Heart right ventricle (tissue), 16 donors: ENCODE measurements at regions not wholly inside any gene's neighbourhood (a gene's known extent, or its start where the extent isn't known, plus 50 kb on each side); places are given as distances from the start of the nearest gene placed in this dataset.

Experiments used
- ATAC-seq, 8 donors: fragments of 200-7000 bp; cut with Tn5 transposase; one replicate each; pipeline ENCODE4 v1.9.1; 2020; ENCODE audit warnings: mild to moderate bottlenecking in 8 of 8, moderate library complexity in 8 of 8, moderate number of reproducible peaks in 1 of 8
- DNase-seq, 2 donors: peaks; one replicate each; pipeline ENCODE4 v3.0.0-alpha.2; 2020
- H3K27ac ChIP-seq, 10 donors: fragments of 200-600 bp; sonication (generic) in 2 of 10; one replicate each; pipeline versions ENCODE4 v1.5.0 to v1.8.0; 2020 to 2022; ENCODE audit warnings: mild to moderate bottlenecking in 3 of 10
- H3K27me3 ChIP-seq, 7 donors: fragments of 200-600 bp; one replicate each; pipeline ENCODE4 v1.8.0; 2021 to 2022; ENCODE audit warnings: mild to moderate bottlenecking in 2 of 7
- H3K36me3 ChIP-seq, 9 donors: fragments of 200-600 bp; sonication (generic) in 1 of 9; one replicate each; pipeline versions ENCODE4 v1.5.0 to v1.8.0; 2020 to 2022; ENCODE audit warnings: mild to moderate bottlenecking in 2 of 9
- H3K4me1 ChIP-seq, 9 donors: fragments of 200-600 bp; sonication (generic) in 1 of 9; one replicate each; pipeline versions ENCODE4 v1.5.0 to v1.8.0; 2020 to 2022; ENCODE audit warnings: mild to moderate bottlenecking in 4 of 9
- H3K4me3 ChIP-seq, 10 donors: fragments of 200-600 bp; sonication (generic) in 2 of 10; one replicate each; pipeline versions ENCODE4 v1.5.0 to v1.8.0; 2020 to 2022; ENCODE audit warnings: mild to moderate bottlenecking in 7 of 10, moderate library complexity in 2 of 10
- H3K9me3 ChIP-seq, 11 donors: fragments of 200-600 bp in 10 of 11; sonication (generic) in 2 of 11; one replicate each; pipeline versions ENCODE4 v1.5.0 to v1.8.0; 2013 to 2022; ENCODE audit warnings: mild to moderate bottlenecking in 2 of 11, control low read depth in 1 of 11, moderate library complexity in 1 of 11
- CTCF ChIP-seq, 9 donors: fragments of 200-600 bp; sonication (generic) in 2 of 9; IDR thresholded peaks; one replicate each; pipeline versions ENCODE4 v1.5.0 to v1.8.0; 2021 to 2022; ENCODE audit warnings: antibody characterized with exemption in 9 of 9, mild to moderate bottlenecking in 5 of 9, moderate library complexity in 1 of 9
- WGBS, 2 donors: extraction: QIAGEN DNeasy Blood & Tissue Kit; methylation state at CpG; one replicate each; pipeline ENCODE4 v1.1.7; 2013; ENCODE audit warnings: inconsistent platforms in 1 of 2; 5-methylcytosine and 5-hydroxymethylcytosine counted together
- intact Hi-C, 10 donors: fragments of 100-400 bp; cut with DNase I; formaldehyde crosslinking; loops; one replicate each; pipeline versions ENCODE4 v1.11.1 to v1.14.2; 2022
- donor health status: Arrhythmogenic right ventricular cardiomyopathy.
- donor health status: ischemic (EF 13 %, LVEDD 7.1; RV severe dilation, severe dysfunction).
- donor health status: healthy with polysubstance abuse.
- donor health status: DM: no; HTN: yes; CAD: no.
- donor health status: DM: no; HTN: no; CAD: no.
- donor health status: ischemic (EF 25% LVEDD 6.9; RV normal size, moderate dysfunction).
- donor health status: ischemic (EF 25% LVEDD 5.7; RV mildly dilated, moderate dysfunction).
- donor health status: healthy.
- donor health status: DM: yes; HTN: yes; CAD: no.
- donor health status: Ischemic cardiomyopathy.
- donor health status: ischemic (EF 35%, LVEDD 5.7; RV mildly dilated, moderate dysfunction).
- donor health status: nonischemic (EF 11% LVEDD 7.7; RV severe dilation, severe dysfunction).
- donor health status: DM: yes; HTN: yes; CAD: no.
- donor health status: PGD.
- donor health status: ischemic (EF 29% LVEDD 5.4; RV normal size, mild dysfunction).
- donor health status: nonischemic (EF 23%, LVEDD 6.1; RV moderate dilation, normal function).

- TF ChIP-seq CTCF (IDR thresholded peaks at IDR 0.05): no peak
- WGBS, 2 donors: 62 to 80% methylated on average over 2 of the region's 2 CpGs
- H3K4me3 ChIP-seq: no peak overlapping the region
- intact Hi-C loops: no loop called here
- DNase-seq (no peak), ATAC-seq (no peak)
- H3K36me3 ChIP-seq: no peaks in the 10 kb centered on the region
- no peaks in the 10 kb centered on the region for H3K4me1 ChIP-seq
- H3K9me3 ChIP-seq: no peaks in the 10 kb centered on the region
- H3K27me3 ChIP-seq: no peaks in the 10 kb centered on the region
- no peak overlapping the region for H3K27ac ChIP-seq
Observed at GRCh38 chr6:88296694-88297093, 130.5 kb upstream of the CNR1 start.

- no peak overlapping the region for H3K27ac ChIP-seq
- H3K36me3 ChIP-seq: no peaks in the 10 kb centered on the region
- peaks cover 0 to 6% (median 0%) of the 10 kb centered on the region in 11 donors for H3K9me3 ChIP-seq
- 79 to 87% methylated on average over 1 of the region's 1 CpG for WGBS, 2 donors
- no peak for TF ChIP-seq CTCF (IDR thresholded peaks at IDR 0.05)
- intact Hi-C loops: no loop called here
- H3K4me3 ChIP-seq: no peak overlapping the region
- H3K4me1 ChIP-seq: no peaks in the 10 kb centered on the region
- DNase-seq (no peak), ATAC-seq (no peak)
- no peaks in the 10 kb centered on the region for H3K27me3 ChIP-seq
Observed at GRCh38 chr6:88295663-88296062, 129.5 kb upstream of the CNR1 start.

- H3K4me1 ChIP-seq: no peaks in the 10 kb centered on the region
- no peak overlapping the region for H3K27ac ChIP-seq
- intact Hi-C loops: no loop called here
- H3K9me3 ChIP-seq: peaks cover 0 to 11% (median 0%) of the 10 kb centered on the region in 11 donors
- H3K27me3 ChIP-seq: no peaks in the 10 kb centered on the region
- H3K4me3 ChIP-seq: no peak overlapping the region
- no peak for TF ChIP-seq CTCF (IDR thresholded peaks at IDR 0.05)
- H3K36me3 ChIP-seq: no peaks in the 10 kb centered on the region
- WGBS, 2 donors: 77 to 79% methylated on average over 1 of the region's 1 CpG
- DNase-seq (no peak), ATAC-seq (no peak)
Observed at GRCh38 chr6:88294702-88295101, 128.6 kb upstream of the CNR1 start.

GRCh38 chr6:88290411-88290810, 124.3 kb upstream of the CNR1 start:
- ATAC-seq: no peak
- intact Hi-C loops: no loop called here
- H3K9me3 ChIP-seq: peaks cover 0 to 35% (median 14%) of the 10 kb centered on the region in 11 donors
- H3K27me3 ChIP-seq: no peaks in the 10 kb centered on the region
- TF ChIP-seq CTCF (IDR thresholded peaks at IDR 0.05): no peak
- DNase-seq: no peak
- no peak overlapping the region for H3K4me3 ChIP-seq
- H3K4me1 ChIP-seq: no peaks in the 10 kb centered on the region
- no peaks in the 10 kb centered on the region for H3K36me3 ChIP-seq
- WGBS, 2 donors: 71 to 85% methylated on average over 2 of the region's 2 CpGs
- H3K27ac ChIP-seq: no peak overlapping the region

GRCh38 chr6:88287696-88288095, 121.5 kb upstream of the CNR1 start:
- H3K9me3 ChIP-seq: peaks cover 0 to 46% (median 15%) of the 10 kb centered on the region in 11 donors

More at GRCh38 chr6:88287696-88288095, 121.5 kb upstream of the CNR1 start:
- intact Hi-C loops: no loop called here
- DNase-seq: no peak
- no peaks in the 10 kb centered on the region for H3K36me3 ChIP-seq
- no peak for ATAC-seq
- H3K27ac ChIP-seq: no peak overlapping the region
- TF ChIP-seq CTCF (IDR thresholded peaks at IDR 0.05): no peak
- no peak overlapping the region for H3K4me3 ChIP-seq
- no peaks in the 10 kb centered on the region for H3K27me3 ChIP-seq
- no peaks in the 10 kb centered on the region for H3K4me1 ChIP-seq
